ENCODE measurements at regions not wholly inside any gene's neighbourhood (a gene's known extent, or its start where the extent isn't known, plus 50 kb on each side); places are given as distances from the start of the nearest gene placed in this dataset.

DNA sequence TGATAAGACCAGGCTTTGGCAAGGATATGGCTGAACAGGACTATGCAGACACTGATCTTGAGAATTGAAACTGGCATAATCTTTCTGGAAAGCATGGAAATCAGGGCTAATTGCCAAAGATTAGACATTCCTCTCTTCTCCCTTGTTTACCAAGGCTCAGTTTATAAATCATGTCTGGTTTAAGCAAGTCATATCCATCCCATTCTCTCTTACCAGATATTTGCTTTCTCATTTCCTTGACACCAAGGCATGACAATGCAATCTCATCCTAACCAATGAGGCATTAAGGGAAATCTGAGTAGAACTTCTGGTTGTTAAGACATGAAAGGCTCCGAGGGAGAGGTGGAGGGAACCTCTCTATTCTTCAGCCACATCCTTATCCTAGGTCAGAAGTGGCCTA lies 110.3 kb upstream of the CEP85L start:
- H3K27ac ChIP-seq = peak overlapping the region; percentile 54
- TF ChIP-seq, protein P1, sequence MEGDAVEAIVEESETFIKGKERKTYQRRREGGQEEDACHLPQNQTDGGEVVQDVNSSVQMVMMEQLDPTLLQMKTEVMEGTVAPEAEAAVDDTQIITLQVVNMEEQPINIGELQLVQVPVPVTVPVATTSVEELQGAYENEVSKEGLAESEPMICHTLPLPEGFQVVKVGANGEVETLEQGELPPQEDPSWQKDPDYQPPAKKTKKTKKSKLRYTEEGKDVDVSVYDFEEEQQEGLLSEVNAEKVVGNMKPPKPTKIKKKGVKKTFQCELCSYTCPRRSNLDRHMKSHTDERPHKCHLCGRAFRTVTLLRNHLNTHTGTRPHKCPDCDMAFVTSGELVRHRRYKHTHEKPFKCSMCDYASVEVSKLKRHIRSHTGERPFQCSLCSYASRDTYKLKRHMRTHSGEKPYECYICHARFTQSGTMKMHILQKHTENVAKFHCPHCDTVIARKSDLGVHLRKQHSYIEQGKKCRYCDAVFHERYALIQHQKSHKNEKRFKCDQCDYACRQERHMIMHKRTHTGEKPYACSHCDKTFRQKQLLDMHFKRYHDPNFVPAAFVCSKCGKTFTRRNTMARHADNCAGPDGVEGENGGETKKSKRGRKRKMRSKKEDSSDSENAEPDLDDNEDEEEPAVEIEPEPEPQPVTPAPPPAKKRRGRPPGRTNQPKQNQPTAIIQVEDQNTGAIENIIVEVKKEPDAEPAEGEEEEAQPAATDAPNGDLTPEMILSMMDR (conservative IDR thresholded peaks at IDR 0.05) = no peak

DNA sequence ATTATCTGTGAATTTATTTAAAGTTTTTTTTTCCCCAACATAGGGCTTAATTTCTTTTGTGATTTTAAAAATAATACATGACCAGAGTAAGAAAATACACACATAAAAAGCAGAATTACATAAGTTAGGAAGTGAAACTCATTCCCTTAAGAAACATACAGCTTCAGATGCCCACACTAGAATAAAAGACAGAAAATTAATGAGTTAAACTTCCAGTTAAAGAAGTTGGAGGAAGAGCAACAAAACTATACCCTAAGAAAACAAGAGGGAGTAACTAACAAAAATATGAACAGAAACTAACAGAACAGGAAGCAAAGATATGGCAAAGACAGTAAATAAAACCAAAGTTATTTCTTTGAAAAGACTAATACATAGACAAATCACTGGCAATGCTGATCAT lies 107.6 kb upstream of the CEP85L start:
- H3K27ac ChIP-seq = no peak overlapping the region
- TF ChIP-seq, protein P1 (conservative IDR thresholded peaks at IDR 0.05) = no peak

DNA sequence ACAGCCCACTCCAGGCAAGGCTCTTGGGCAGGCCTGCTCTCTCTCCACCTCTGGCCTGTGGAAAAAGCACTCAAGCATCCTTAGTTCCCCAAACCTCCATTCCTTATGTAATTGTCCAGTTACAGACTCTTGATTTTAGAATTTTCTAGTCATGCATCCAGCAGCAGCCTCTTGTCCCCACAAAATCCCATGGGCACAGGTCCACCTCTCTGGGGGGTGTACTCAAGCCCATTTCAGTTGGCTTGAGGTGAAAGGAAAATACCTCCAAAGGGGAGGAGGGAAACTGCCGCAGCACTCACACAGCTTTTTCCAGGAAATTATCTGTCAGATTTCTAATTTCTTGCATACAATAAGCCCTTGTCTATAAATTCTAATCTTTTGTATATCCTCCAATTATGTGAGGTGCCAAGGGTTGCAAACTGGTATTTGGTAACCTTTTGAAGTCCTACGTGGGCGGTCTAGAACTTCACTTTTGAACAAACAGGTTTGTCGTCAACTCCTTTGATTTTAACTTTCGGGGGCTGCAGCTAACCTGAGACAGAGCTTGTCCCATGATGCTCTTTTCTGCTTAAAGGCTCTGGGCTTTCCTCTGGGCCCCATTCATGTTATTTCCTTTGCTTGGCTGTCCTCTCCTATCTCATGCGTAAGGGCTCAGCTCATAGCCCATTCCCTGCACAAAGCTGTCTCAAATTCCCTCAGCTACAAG lies 104.7 kb upstream of the CEP85L start:
- H3K27ac ChIP-seq = no peak overlapping the region
- TF ChIP-seq, protein P1 (conservative IDR thresholded peaks at IDR 0.05) = no peak

DNA sequence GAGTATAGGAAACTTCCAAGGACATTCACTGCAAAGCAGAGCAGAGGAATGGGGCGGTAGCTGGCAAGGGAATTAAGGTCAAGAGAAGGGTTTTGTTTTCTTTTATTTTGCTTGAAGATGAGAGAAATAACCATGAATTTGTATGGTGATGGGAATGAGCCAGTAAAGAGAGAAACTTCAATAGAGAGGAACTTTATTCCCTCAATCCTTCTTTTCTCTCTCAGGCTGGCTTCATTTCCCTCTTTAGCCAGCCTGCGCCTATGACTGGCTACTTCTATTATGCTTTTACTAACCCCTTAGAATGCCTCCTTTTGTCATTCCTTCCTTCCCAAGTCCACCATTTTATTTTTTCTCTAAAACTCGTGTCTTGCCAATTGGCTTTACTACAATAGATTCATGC lies 101.4 kb upstream of the CEP85L start:
- H3K27ac ChIP-seq = no peak overlapping the region
- TF ChIP-seq, protein P1 (conservative IDR thresholded peaks at IDR 0.05) = no peak

DNA sequence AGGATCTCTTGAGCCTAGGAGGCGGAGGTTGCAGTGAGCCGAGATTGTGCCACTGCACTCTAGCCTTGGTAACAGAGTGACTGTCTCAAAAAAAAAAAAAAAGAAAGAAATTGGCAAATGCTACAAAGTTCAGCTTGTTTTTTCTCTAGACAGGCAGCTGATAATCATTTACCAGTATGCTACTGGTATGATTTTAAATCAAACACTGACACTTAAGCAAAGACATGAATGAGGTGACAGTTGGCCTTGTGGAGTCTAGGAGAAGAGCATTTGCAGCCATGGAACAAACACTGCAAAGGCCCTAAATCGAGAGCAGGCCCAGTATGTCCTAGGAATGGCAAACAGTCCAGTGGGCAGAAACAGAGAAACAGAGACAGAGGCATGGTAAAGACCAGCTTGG lies 99.7 kb upstream of the CEP85L start:
- TF ChIP-seq, protein P1 (conservative IDR thresholded peaks at IDR 0.05) = no peak
- no peak overlapping the region for H3K27ac ChIP-seq

DNA sequence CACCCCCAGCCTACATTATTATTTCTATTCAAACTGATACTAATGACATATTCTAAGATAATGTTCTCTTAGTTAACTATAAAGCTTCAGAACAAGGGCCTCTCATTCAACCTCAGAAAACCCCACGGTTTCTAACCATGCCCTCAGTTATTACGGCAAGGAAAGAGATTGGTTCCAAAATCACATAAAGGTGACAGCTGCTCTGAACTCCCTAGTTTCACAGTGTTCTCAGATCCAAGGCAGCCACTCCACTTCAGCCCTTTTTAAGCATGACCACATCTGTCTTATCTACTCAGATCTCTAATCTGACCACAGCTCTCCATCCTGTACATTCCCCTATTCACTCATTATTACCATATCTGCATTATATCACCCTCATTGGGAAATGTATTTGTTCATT lies 98.8 kb upstream of the CEP85L start:
- TF ChIP-seq, protein P1 (conservative IDR thresholded peaks at IDR 0.05) = no peak
- no peak overlapping the region for H3K27ac ChIP-seq

DNA sequence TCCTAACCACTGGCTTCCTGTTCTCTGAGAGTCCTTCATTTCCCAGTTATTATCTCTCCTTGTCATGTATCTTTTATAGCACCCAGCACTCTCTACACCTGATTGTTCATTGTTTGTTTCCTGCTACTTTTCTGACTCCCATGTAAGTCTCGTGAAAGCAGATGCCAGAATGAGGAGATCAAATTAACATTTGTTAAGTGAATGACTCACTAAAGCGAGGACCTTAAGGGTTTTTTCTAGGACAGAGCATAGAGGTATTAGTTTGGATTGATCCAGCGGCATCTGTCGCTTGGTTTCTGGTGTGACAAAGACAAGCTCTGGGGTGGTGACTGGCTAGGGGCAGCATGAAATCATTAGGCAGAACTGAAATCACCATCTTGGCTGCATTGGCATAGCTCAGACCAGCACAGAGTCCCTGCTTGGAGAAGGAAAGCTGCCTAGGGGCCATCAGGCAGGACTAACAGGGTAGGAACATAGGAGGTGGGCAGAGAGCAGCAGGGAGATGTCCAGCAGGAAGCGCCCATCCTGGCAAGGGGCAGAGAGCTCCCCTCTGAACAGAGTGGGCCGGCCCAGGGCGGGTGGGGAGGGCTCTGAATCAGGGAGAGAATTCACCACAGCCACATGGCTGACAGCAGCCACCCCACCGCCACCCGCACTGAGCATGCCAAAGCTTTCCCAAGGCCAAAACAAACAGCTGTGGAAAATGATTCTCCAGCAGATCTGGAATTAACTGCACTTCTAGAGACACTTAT lies 97.1 kb upstream of the CEP85L start:
- TF ChIP-seq, protein P1 (conservative IDR thresholded peaks at IDR 0.05) = no peak
- peak overlapping the region; percentile 5; the same call in 1 of the 2 replicates for H3K27ac ChIP-seq
